ENCODE measurements at regions not wholly inside any gene's neighbourhood (a gene's known extent, or its start where the extent isn't known, plus 50 kb on each side); places are given as distances from the start of the nearest gene placed in this dataset.
"Not testable (repeated sequence)": the region's sequence is repeated elsewhere in the genome, so short reads cannot be mapped to it uniquely, and the experiment has no call there.

GRCh38 chr13:90734497-90734896, 613.0 kb upstream of the MIR17HG start:
- DNase-seq, result not testable (repeated sequence)

GRCh38 chr13:90738881-90739280, 608.6 kb upstream of the MIR17HG start:
- no peak for DNase-seq

GRCh38 chr13:90740099-90740498, 607.4 kb upstream of the MIR17HG start:
- DNase-seq, result no peak

GRCh38 chr13:90742381-90742780, 605.1 kb upstream of the MIR17HG start:
- no peak for DNase-seq

- no peak for DNase-seq
Measured at GRCh38 chr13:90746230-90746629, 601.3 kb upstream of the MIR17HG start.

GRCh38 chr13:90750021-90750420, 597.5 kb upstream of the MIR17HG start:
- no peak for DNase-seq

GRCh38 chr13:90751026-90751425, 596.5 kb upstream of the MIR17HG start:
- DNase-seq, result no peak

GRCh38 chr13:90752070-90752469, 595.4 kb upstream of the MIR17HG start:
- no peak for DNase-seq

- no peak for DNase-seq
Measured at GRCh38 chr13:90757127-90757680, 590.3 kb upstream of the MIR17HG start.

GRCh38 chr13:90760639-90761038, 586.8 kb upstream of the MIR17HG start:
- no peak for DNase-seq

- no peak for DNase-seq
Measured at GRCh38 chr13:90763476-90764150, 583.9 kb upstream of the MIR17HG start.

GRCh38 chr13:90766386-90766902, 581.0 kb upstream of the MIR17HG start:
- DNase-seq, result no peak

GRCh38 chr13:90768116-90768515, 579.4 kb upstream of the MIR17HG start:
- no peak for DNase-seq

- DNase-seq, result no peak
Measured at GRCh38 chr13:90769387-90769786, 578.1 kb upstream of the MIR17HG start.

GRCh38 chr13:90770334-90770733, 577.2 kb upstream of the MIR17HG start:
- DNase-seq, result no peak

GRCh38 chr13:90773681-90774080, 573.8 kb upstream of the MIR17HG start:
- DNase-seq, result no peak

- no peak for DNase-seq
Measured at GRCh38 chr13:90776051-90776748, 571.3 kb upstream of the MIR17HG start.

- DNase-seq, result no peak
Measured at GRCh38 chr13:90783273-90783672, 564.2 kb upstream of the MIR17HG start.

GRCh38 chr13:90787007-90787406, 560.5 kb upstream of the MIR17HG start:
- DNase-seq, result no peak

- DNase-seq, result no peak
Measured at GRCh38 chr13:90792335-90792734, 555.2 kb upstream of the MIR17HG start.

GRCh38 chr13:90793261-90793820, 554.1 kb upstream of the MIR17HG start:
- no peak for DNase-seq

GRCh38 chr13:90796474-90796873, 551.0 kb upstream of the MIR17HG start:
- no peak for DNase-seq

GRCh38 chr13:90797335-90797734, 550.2 kb upstream of the MIR17HG start:
- DNase-seq, result no peak

GRCh38 chr13:90798381-90798780, 549.1 kb upstream of the MIR17HG start:
- DNase-seq, result no peak

Measured in activated T-cell treated with anti-CD3 and anti-CD28 coated beads for 4 hours (primary cell).